GM18951 (cell line): ENCODE measurements at regions not wholly inside any gene's neighbourhood (a gene's known extent, or its start where the extent isn't known, plus 50 kb on each side); places are given as distances from the start of the nearest gene placed in this dataset.

Source experiments
- POLR2A ChIP-seq: IDR thresholded peaks from 4 replicates; pipeline ENCODE4 v1.6.1; 2011; ENCODE audit warnings: mild to moderate bottlenecking; ENCODE audit not compliant: insufficient read length, insufficient read depth; ENCODE audit errors: extremely low read depth
- in situ Hi-C: fragments of 300-500 bp; cut with MboI; formaldehyde crosslinking; loops from one replicate; pipeline ENCODE4 v1.12.0; 2022; ENCODE audit warnings: low sequenced_read_pairs, mixed read lengths, inconsistent platforms; ENCODE audit not compliant: unreplicated experiment

GRCh38 chr20:56829788-56830385 is 200.8 kb downstream of the TFAP2C start:
- in situ Hi-C loops, result no loop called here
- no peak for TF ChIP-seq POLR2A

- no peak for TF ChIP-seq POLR2A
- in situ Hi-C loops, result no loop called here
Measured at GRCh38 chr20:56831795-56832194, 202.7 kb downstream of the TFAP2C start.

- in situ Hi-C loops, result no loop called here
- no peak for TF ChIP-seq POLR2A
Measured at GRCh38 chr20:56833427-56833826, 204.3 kb downstream of the TFAP2C start.

GRCh38 chr20:56835829-56836550 is 206.9 kb downstream of the TFAP2C start:
- no peak for TF ChIP-seq POLR2A
- in situ Hi-C loops, result no loop called here

GRCh38 chr20:56839222-56839621 is 210.1 kb downstream of the TFAP2C start:
- TF ChIP-seq POLR2A, result no peak
- in situ Hi-C loops, result no loop called here

- TF ChIP-seq POLR2A, result no peak
- in situ Hi-C loops, result no loop called here
Measured at GRCh38 chr20:56839786-56840185, 210.7 kb downstream of the TFAP2C start.

- TF ChIP-seq POLR2A, result no peak
- in situ Hi-C loops, result no loop called here
Measured at GRCh38 chr20:56840716-56841261, 211.7 kb downstream of the TFAP2C start.

GRCh38 chr20:56841346-56841908 is 212.3 kb downstream of the TFAP2C start:
- in situ Hi-C loops, result no loop called here
- TF ChIP-seq POLR2A, result no peak

- in situ Hi-C loops, result no loop called here
- no peak for TF ChIP-seq POLR2A
Measured at GRCh38 chr20:56842056-56842455, 212.9 kb downstream of the TFAP2C start.

GRCh38 chr20:56843386-56843785 is 214.3 kb downstream of the TFAP2C start:
- in situ Hi-C loops, result no loop called here
- TF ChIP-seq POLR2A, result no peak

- no peak for TF ChIP-seq POLR2A
- in situ Hi-C loops, result no loop called here
Measured at GRCh38 chr20:56843817-56844216, 214.7 kb downstream of the TFAP2C start.

GRCh38 chr20:56845546-56846086 is 216.5 kb downstream of the TFAP2C start:
- TF ChIP-seq POLR2A, result no peak
- in situ Hi-C loops, result no loop called here

GRCh38 chr20:56848561-56848960 is 219.5 kb downstream of the TFAP2C start:
- in situ Hi-C loops, result no loop called here
- TF ChIP-seq POLR2A, result no peak
